ENCODE measurements at regions not wholly inside any gene's neighbourhood (a gene's known extent, or its start where the extent isn't known, plus 50 kb on each side); places are given as distances from the start of the nearest gene placed in this dataset.

DNA sequence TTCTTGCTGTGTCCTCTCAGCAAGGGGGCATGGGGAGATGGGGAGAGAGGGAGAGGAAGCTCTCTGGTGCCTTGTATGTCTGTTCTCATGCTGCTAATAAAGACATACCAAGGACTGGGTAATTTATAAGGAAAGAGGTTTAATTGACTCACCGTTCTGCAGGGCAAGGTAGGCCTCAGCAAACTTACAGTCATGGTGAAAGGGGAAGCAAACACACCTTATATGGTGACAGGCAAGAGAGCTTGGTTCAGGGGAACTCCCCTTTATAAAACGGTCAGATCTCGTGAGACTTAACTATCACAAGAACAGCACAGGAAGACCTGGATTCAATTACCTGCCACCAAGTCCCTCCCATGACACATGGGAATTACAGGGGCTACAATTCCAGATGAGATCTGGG lies 464.7 kb upstream of the CELF2 start:
- TF ChIP-seq CTCF (IDR thresholded peaks at IDR 0.05) (no peak), POLR2A (IDR thresholded peaks at IDR 0.05) (no peak)
